Parathyroid adenoma (tissue), 2 donors: ENCODE measurements at regions not wholly inside any gene's neighbourhood (a gene's known extent, or its start where the extent isn't known, plus 50 kb on each side); places are given as distances from the start of the nearest gene placed in this dataset.

Source experiments
- H2AFZ ChIP-seq: fragments of 300-600 bp; sonication (generic); one replicate; pipeline ENCODE4 v1.7.0; 2017; ENCODE audit warnings: antibody characterized with exemption, mild to moderate bottlenecking
- H3K27ac ChIP-seq: fragments of 300-600 bp; sonication (generic); one replicate; pipeline ENCODE4 v1.7.0; 2017
- H3K27me3 ChIP-seq: fragments of 300-600 bp; sonication (generic); one replicate; pipeline ENCODE4 v1.7.0; 2017; ENCODE audit warnings: low read length; ENCODE audit not compliant: control insufficient read depth, insufficient read depth
- H3K36me3 ChIP-seq: fragments of 300-600 bp; sonication (generic); one replicate; pipeline ENCODE4 v1.7.0; 2017; ENCODE audit warnings: low read length; ENCODE audit not compliant: control insufficient read depth, insufficient read depth
- H3K4me1 ChIP-seq: fragments of 300-600 bp; sonication (generic); one replicate; pipeline ENCODE4 v1.7.0; 2017; ENCODE audit warnings: control low read depth
- H3K4me2 ChIP-seq: fragments of 300-600 bp; sonication (generic); one replicate; pipeline ENCODE4 v1.7.0; 2017; ENCODE audit warnings: low read length
- H3K4me3 ChIP-seq: fragments of 300-600 bp; sonication (generic); one replicate; pipeline ENCODE4 v1.7.0; 2017; ENCODE audit warnings: low read depth, low read length
- H3K79me2 ChIP-seq: fragments of 300-600 bp; sonication (generic); one replicate; pipeline ENCODE4 v1.7.0; 2017; ENCODE audit warnings: control low read depth
- H3K9ac ChIP-seq: fragments of 300-600 bp; sonication (generic); one replicate; pipeline ENCODE4 v1.7.0; 2017; ENCODE audit warnings: mild to moderate bottlenecking
- H3K9me3 ChIP-seq: fragments of 300-600 bp; sonication (generic); one replicate; pipeline ENCODE4 v1.7.0; 2017; ENCODE audit warnings: low read length; ENCODE audit not compliant: control insufficient read depth
- TF ChIP-seq, protein P1 (sequence below): fragments of 300-600 bp; sonication (generic); IDR thresholded peaks from one replicate; pipeline ENCODE4 v1.7.0; 2017; ENCODE audit warnings: antibody characterized with exemption, mild to moderate bottlenecking
- donor health status: primary hyperparathyroidism.

DNA sequence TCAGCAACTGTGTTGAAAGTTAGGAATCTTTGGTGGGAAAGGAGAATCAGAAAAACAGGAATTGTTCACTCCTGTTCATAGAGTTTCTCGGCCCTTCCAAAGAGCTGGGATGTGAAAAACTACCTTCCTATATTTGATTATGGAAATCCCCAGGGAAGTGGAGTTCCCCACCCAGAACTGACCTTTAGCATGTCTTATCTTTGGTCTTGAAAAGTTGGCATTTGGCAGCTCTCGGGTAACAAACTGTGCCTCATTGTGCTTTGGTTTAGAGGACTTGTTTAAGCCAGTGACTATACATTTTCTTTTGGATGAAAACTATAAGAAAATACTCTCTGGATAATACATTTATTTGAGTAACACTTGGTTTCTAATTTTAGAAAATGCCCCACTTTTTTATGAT is 51.3 kb upstream of the CERS6 start:
- Histone ChIP-seq H3K4me2 (no peak overlapping the region), H3K4me3 (no peak overlapping the region), H3K79me2 (no peaks in the 10 kb centered on the region), H3K9ac (no peak overlapping the region), H2AFZ (no peak overlapping the region), H3K9me3 (no peaks in the 10 kb centered on the region), H3K36me3 (no peaks in the 10 kb centered on the region), H3K27ac (no peak overlapping the region), H3K27me3 (no peaks in the 10 kb centered on the region), H3K4me1 (no peaks in the 10 kb centered on the region)
- TF ChIP-seq, protein P1, sequence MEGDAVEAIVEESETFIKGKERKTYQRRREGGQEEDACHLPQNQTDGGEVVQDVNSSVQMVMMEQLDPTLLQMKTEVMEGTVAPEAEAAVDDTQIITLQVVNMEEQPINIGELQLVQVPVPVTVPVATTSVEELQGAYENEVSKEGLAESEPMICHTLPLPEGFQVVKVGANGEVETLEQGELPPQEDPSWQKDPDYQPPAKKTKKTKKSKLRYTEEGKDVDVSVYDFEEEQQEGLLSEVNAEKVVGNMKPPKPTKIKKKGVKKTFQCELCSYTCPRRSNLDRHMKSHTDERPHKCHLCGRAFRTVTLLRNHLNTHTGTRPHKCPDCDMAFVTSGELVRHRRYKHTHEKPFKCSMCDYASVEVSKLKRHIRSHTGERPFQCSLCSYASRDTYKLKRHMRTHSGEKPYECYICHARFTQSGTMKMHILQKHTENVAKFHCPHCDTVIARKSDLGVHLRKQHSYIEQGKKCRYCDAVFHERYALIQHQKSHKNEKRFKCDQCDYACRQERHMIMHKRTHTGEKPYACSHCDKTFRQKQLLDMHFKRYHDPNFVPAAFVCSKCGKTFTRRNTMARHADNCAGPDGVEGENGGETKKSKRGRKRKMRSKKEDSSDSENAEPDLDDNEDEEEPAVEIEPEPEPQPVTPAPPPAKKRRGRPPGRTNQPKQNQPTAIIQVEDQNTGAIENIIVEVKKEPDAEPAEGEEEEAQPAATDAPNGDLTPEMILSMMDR = no peak
